ENCODE measurements at regions not wholly inside any gene's neighbourhood (a gene's known extent, or its start where the extent isn't known, plus 50 kb on each side); places are given as distances from the start of the nearest gene placed in this dataset.

- no peak for DNase-seq (ENCODE audit: low read depth)
These were observed 84.0 kb upstream of the PRR20A start for GRCh38 chr13:57056601-57057180.

- no peak for DNase-seq (ENCODE audit: low read depth)
These were observed 77.7 kb upstream of the PRR20A start for GRCh38 chr13:57063007-57063406.

- no peak for DNase-seq (ENCODE audit: low read depth)
These were observed 66.7 kb upstream of the PRR20A start for GRCh38 chr13:57073983-57074382.

GRCh38 chr13:57075588-57075987 lies 65.1 kb upstream of the PRR20A start:
- DNase-seq (ENCODE audit: low read depth): no peak

- DNase-seq (ENCODE audit: low read depth): no peak
These were observed 53.7 kb upstream of the PRR20A start for GRCh38 chr13:57087006-57087405.
